Activated CD4-positive, alpha-beta T cell treated with anti-CD3 and anti-CD28 coated beads, Interleukin-2, Interleukin-4, amounts not matched to agents 100 ng/mL and 50 ng/mL, durations not matched to agents 16 hours and 8 hours (primary cell): ENCODE measurements at regions not wholly inside any gene's neighbourhood (a gene's known extent, or its start where the extent isn't known, plus 50 kb on each side); places are given as distances from the start of the nearest gene placed in this dataset.
"Not testable (repeated sequence)": the region's sequence is repeated elsewhere in the genome, so short reads cannot be mapped to it uniquely, and the experiment has no call there.

Experiments
- DNase-seq: peaks from one replicate; pipeline ENCODE4 v3.0.0-alpha.2; 2020; ENCODE audit warnings: low spot score

DNA sequence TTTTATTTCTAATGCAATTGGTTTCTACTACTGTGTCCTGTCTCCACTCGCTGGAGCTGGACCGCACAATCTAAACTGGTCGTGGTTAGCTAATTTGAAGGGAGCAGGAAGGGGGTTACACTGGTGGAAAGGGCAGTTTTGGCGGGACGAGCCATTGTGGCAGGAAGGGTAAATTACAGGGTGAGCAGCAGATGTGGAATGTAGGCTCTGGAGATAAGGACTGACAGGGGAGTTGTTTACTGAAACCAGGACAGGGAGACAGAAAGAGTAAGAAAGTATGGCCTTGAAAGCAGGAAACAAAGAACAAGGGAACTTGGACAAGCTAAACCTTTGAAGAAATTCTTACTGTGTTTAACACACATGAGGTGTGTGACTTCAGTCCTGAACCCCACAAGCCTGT lies 147.8 kb downstream of the ATXN7L3B start:
- no peak for DNase-seq

DNA sequence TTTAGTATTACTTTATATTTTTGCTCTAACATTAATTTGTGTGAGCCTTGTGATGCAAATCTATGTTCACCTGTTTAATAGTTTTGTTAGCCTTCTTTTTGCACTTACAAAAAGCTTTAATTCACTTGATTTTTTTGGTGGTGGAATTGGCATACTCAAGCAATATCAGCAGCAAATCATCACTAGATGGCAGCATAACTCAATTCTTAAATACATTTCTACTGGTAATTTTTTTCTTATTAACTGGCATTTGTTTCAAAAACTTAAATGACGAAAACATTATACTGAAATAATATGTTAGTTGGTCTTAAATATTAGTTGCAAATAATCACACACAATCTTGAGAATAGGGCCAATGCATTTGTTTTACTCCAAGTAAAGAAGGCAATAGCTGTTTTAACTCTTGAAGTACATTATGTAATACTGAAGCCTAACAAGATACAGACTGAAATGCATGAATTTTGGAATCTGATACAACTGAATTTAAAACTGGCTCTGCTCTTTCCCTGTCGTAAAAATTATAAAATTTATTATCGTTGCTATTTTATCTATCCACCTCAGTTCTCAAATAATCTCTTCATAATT lies 151.5 kb downstream of the ATXN7L3B start:
- peak; percentile 28 for DNase-seq

DNA sequence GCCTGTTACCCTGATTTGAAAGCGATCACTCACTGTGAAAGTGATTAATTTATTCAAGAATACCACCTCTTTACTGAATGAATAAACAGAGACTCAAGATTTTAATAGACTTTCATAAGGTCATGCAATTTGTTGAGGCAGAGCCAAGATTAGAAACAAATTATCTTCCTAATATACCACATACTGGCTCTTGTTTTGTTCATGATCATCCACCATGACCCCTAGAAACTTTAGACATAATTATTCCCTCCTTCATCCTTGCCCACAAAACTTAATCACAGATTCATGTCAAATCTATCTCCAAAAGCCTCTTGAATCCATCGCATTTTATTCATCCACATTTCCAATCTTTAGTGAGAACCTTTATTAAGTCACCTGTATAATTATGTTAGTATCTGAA lies 152.3 kb downstream of the ATXN7L3B start:
- DNase-seq = no peak

DNA sequence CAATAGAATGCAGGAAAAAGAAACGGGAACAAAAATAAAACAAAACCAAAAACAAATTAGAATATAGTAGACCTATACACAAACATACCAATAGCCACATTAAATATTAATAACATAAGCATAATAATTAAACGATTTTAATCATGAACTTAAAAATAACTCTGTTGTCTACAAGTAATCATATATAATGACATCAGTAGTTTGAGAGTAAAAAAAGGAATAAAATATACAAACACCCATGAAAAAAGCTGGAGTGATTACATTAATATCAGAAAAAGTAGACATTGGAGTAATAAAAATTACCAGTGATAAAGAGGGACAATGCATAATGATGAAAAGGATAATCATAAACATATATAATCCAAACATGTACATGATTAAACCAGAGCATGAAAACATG lies 181.8 kb downstream of the ATXN7L3B start:
- DNase-seq = no peak

DNA sequence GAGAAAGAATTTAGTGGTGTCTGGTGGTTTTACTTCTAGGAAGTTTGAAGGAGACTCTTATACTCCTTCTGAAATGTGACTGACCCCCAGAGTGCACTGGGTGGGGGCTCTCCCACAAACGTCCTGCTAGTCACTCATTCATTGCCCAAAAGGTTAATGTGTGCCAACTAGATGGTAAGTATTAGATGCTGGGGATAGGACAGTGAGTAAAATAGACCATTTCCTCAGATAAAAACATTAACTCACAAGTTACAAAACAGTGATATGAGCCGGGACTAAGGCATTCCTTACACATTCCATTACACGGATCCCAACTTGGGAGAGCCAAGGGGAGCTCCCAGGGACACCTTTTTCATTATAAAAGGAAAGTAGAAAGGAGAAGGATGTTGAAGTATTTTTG lies 185.1 kb downstream of the ATXN7L3B start:
- DNase-seq = no peak

DNA sequence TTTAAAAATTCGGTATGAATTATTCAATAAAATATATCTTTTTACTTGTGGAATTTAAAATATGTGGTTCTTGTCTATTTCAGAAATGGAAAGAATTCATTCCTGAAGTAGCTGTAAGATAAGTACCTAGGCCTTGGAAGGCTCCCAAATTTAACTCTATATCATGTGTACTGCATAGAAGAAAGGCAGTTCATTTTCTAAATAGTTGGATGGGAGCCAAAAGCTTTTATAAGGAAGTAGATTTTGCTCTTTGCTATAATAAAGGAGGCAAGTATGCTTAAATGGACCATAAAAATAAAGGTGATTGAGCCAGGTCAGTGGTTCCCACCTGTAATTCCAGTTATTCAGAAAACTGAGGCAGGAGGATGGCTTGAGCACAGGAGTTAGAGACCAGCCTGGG lies 187.5 kb downstream of the ATXN7L3B start:
- DNase-seq = no peak

DNA sequence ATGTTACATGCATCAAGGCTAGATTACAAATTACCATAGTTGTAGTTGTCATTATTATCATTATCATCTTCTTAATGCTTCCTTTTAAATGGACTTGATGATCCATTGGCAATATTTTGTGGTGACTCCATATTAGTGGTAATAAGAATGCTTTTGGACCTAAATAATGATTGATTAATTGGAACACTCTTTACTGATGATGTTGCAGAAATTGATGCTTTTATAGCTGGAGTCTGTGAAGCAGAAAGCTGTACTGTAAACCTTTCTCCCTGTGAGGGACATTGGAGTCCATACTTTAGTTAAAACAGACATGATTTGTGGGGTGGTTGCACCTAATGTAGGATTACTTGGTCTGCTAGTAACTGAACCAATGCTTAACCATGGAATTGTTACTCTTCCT lies 190.4 kb downstream of the ATXN7L3B start:
- no peak for DNase-seq

DNA sequence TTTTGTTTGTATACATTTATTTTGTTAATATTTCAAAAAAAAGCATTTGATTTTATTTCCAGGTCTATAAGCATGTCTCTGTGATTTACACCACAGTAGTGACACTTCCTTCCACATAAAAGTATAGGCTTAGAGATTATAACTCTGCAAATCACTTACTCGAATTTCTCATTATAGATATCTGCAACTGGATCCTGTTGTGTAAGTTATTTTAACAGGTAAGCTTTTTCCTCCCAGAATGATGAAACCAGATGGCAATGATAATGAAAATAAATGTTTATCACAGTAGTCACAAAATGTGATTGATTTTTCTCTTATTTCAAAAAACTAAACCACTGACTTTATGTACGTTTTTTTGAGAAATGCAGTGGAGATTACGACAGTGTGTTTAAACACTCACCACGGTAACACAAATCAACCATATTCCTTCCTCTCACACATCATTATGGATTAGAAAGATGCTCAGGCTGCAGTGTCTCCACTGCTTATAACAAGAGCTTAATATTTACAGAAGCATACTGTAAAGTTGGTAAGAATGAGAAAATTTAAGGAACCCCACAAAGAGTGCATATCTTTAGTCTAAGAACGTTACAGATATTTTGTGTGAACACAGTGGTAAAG lies 194.6 kb downstream of the ATXN7L3B start:
- no peak for DNase-seq

DNA sequence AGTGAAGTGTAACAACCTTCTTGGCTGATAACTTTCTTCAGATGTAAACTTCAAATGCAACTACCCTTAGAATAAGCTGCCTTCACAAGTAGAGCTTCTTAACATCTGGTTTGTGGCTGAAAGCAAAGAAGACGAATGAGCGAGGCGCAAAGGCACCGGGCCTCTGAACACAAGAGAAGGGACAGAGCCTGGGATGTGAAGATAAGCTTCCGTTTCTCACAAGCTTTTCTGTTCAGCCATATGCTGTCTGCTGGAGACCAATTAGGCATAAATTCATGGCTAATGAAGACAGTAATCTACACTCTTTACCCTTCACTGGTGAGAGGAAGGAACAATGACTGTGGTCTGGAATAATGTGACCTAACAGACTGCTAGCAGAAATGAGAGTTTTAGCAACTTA lies 195.2 kb downstream of the ATXN7L3B start:
- DNase-seq = no peak

DNA sequence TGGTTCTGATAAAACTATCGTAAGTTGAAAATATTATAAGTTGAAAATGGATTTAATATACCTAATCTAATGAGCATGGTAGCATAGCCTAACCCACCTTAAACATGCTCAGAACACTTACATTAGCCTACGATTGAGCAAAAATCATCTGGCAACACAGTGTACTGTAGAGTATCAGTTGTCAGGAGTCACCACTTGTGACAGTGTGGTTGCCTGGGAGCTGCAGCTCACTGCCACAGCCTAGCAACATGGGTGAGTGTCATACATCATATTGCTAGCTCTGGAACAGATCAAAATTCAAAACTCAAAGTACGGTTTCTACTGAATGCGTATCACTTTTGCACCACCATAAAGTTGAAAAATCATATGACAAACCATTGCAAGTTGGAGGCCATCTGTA lies 203.5 kb downstream of the ATXN7L3B start:
- no peak for DNase-seq

DNA sequence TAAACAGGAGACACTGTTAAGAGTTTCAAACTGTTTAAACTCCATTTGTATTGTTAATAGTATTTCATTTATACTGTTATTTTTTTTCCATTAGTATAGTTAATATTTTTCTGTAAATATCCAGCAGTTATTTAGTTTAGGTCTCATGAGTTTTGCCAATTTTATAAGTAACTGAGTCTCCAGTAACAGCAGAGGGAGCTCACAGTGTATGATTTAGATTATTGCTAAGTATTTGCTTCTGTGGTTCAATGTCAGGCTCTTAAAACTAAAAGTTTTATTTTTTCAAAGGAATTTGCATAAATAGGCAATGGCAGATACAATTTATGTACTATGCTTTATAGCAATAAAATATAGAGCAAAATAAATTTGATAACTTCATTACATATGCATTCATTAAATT lies 209.7 kb downstream of the ATXN7L3B start:
- DNase-seq = no peak

DNA sequence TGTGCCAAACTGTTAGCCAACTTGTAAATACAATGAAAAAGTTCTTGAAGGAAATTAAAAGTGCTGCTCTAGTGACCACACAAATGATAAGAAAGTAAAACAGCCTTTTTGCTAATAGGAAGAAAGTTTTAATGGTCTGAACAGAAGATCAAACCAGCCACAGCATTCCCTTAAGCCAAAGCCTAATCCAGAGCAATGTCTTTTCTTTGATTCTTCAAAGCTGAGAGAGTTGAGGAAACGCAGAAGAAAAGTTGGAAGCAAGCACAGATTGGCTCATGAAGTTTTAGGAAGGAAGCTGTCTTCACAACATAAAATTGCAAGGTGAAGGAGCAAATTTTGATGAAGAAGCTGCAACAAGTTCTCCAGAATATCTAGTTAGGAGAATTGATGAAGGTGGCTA lies 213.8 kb downstream of the ATXN7L3B start:
- no peak for DNase-seq

DNA sequence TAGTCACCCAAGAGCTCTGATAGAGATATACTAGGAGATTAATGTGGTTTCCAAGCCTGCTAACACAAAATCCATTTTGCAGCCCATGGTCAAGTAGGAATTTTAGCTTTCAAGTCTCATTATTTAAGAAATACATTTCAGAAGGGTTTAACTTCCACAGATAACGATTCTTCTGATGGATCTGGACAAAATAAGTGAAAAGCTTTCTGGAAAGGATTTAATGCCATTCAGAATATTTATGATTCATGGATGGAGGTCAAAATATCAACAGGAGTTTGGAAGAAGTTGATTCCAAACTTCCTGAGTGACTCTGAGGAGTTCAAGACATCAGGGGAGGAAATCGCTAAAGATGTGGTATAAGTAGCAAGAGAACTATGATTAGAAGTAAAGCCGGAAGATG lies 214.6 kb downstream of the ATXN7L3B start:
- DNase-seq = no peak

DNA sequence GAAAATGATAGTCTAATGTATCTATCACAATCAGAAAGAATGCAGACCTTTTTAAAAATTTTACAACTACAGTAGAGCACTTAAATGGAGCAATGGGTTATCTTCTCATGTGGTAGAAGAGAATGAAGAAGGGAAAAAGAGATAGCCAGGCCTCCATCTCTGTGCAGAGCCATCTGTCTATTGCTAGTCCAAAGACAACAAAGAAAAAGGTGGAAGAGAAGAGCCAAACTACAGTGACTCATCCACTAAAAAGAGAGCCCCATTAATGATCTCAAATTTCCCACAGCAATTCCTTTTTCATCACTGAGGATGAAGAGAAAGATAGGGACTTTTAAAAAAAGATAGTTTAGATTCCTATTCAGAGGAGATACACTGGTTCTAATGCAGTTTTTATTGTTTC lies 232.9 kb downstream of the ATXN7L3B start:
- DNase-seq = no peak

DNA sequence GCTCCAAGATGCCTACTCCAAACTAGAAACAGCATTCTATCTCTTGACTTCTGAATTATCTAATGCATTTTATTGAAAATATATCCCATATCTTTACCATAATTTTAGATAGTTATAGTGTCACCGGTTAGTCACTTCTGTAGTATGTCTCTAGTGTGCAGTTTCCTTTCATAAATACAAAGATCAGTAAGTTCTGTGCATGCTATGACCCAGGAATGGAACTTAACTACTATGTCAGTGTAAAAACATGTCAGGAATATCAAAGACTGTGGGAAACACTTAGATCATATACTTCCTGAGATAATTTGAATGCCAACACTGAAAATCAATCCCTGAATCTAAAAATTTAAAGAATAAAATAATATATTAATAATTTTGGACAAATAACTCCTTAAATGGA lies 237.6 kb downstream of the ATXN7L3B start:
- no peak for DNase-seq

DNA sequence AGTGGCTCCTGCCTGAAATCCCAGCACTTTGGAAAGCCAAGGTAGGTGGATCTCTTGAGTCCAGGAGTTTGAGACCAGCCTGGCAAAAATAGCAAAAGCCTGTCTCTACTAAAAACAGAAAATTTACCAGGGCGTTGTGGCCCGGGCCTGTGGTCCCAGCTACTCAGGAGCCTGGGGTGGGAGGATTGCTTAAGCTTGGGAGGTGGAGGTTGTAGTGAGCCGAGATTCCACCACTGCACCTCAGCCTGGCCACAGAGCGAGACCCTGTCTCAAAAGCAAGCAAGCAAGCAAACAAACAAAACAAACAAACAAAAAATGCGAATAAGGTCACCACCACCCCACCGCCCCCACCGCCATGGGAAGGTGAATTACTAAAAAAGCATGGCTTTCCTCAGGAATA lies 238.7 kb downstream of the ATXN7L3B start:
- DNase-seq = no peak

DNA sequence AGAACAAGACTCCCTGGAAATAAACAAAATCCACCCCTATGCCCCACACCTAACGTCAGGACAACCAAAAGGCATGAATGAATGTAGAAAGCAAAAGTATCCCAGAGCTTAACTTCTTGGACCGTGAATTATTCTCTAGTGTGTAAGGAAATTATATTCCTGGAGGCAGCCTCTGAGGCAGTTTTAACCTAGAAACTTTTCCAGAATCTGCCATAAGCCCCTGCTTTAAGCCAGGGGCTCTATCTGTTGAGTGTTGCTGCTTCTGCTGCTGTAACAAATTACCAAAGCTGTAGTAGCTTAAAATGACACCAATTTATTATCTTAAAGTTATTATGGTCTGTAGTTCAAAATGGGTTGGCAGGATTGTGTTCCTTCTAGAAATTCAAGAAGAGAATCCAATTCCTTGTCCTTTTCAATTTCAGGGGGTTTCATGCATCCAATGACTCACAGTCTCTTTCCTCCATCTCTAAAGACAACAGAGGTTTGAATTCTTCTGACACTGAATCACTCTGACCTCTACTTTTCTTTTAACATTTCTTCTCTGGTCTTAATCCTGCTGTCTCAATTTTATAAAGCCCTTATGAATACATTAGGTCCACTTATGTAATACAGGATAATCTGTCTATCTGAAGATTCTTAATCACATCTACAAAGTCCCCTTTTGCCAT lies 242.7 kb downstream of the ATXN7L3B start:
- no peak for DNase-seq

DNA sequence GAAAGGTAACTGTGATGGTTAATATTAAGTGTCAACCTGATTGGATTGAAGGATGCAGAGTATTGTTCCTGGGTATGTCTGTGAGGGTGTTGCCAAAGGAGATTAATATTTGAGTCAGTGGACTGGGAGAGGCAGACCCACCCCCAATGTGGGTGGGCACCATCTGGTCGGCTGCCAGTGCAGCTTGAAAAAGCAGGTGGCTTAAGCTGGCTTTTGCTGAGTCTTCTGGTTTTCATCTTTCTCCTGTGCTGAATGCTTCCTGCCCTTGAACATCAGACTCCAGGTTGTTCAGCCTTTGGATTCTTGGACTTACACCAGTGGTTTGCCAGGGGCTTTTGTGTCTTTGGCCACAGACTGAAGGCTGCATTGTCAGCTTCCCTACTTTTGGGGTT lies 243.2 kb downstream of the ATXN7L3B start:
- DNase-seq = not testable (repeated sequence)

DNA sequence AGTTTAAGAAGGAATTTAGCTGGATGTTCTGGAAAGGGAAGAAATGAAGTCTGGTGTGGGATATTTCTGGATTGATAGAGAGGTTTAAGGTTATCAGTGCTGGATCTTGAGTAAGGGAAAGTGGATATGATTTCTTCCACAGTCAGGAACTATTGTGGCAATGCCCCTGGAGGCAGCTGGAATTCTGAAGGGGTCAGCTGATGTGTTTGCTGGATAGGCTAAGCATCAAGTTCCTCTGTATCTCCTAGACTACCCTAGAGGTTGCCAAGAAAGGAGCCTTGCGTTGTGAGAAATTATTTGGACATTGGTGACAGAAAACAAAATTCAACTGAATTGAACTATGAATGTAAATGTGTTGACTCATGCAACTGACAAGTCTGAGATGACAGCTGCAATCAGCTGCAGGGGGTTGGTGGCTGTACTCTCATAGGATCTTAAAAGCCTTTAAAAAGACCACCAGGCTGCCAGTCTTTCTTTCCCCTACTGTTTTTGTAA lies 244.4 kb downstream of the ATXN7L3B start:
- DNase-seq = no peak

DNA sequence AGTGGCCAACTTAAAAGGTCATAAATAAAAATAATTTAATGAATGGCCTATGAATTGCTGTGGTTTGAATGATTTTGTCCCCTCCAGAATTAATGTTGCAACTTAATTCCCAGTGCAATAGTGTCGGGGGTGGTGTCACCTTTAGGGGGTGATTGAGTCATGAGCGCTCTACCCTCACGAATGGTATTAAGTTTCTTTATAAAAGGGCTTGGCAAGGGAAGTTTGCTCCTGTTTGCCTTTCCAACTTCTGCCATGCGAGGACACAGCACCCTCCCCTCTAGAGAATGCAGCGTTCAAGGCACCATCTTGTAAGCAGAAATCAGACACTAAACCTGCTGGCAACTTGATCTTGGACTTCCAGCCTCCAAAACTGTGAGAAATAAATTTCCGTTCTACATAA lies 253.3 kb downstream of the ATXN7L3B start:
- no peak for DNase-seq

DNA sequence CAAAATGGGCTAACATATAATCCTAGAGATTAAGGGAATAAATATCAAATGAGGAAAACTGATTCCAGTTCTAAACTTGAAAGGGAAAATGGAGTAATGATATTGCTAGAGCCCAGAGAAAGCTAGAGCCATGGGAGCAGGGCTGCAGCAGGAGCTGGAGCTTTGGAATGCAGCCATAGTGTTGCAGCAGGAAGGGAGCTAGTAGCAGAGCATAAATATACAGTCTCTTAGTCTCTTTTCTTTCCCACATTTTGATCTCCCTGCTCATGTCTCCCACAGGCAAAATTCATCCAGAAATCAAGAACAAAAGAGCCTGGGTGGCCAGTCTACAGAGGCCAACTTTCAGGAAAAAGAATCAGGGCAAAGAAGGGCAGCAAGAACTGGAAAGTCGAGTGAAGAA lies 253.7 kb downstream of the ATXN7L3B start:
- no peak for DNase-seq

DNA sequence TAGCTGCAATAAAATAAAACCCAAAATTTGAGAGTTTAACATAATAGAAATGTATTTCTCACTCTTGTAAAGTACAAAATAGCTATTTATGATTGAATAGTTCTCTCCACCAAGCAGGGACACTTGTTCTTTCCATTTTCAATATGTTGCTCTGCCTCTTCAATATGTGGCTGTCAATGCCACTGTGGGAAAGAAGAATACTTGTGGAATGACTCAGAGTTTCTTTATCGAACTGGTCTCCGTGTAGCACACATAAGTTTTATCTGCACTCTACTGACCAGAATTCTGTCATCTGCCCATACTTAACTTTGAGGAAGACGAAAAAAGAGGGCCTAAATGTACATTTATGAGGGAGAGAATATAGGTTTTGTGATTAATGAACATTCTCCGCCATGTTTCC lies 256.9 kb downstream of the ATXN7L3B start:
- no peak for DNase-seq

DNA sequence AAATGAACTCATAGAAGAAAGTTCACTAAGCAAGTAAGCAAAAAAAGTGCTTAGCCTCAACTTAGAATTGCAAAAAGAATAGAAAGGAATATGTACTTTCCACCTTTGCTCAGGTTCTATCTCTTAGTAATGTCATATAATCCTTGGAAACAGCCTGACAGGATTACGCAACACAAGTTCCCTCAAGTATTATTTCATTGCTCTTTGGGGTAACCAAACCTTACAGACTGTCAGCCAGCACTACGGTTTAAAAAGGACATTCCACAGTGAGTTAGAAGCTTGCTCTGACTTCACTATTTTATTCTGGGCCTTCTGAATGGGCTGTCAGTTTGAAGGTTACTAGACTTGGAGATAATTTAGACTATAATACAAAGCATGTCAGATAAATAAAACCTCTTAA lies 264.0 kb downstream of the ATXN7L3B start:
- no peak for DNase-seq
